ENCODE measurements at regions not wholly inside any gene's neighbourhood (a gene's known extent, or its start where the extent isn't known, plus 50 kb on each side); places are given as distances from the start of the nearest gene placed in this dataset.

DNA sequence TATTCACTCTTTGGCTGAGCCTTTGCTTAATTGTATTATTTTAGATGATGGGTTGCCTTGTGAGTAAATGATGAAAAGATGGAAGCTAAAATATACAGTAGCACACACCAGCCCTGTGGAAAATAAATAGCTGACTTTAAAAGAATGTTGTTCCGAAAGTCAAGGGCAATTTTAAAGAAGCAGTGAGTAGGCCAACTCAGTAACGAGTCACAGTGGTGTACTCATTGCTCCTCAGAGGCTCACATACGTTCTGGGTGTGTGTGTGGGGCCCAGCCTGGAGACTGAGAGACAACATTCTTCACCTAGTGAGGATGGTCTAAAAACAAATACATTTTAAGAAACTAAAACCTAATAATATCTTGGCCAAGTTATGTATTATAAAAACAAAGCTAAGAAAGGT, 640.3 kb downstream of the TRIML1 start:
- no peak overlapping the region for H3K9ac ChIP-seq (ENCODE audit: low read length)
- H3F3A ChIP-seq (ENCODE audit: insufficient read depth, low read length), result no peaks in the 10 kb centered on the region
- no peaks in the 10 kb centered on the region for H3K27me3 ChIP-seq (replicated peaks; ENCODE audit: insufficient read depth, low read length)
- DNase-seq, result no peak
- no peak for TF ChIP-seq EZH2 (optimal IDR thresholded peaks at IDR 0.05; ENCODE audit: low read depth, low read length)
- TF ChIP-seq, protein P1, sequence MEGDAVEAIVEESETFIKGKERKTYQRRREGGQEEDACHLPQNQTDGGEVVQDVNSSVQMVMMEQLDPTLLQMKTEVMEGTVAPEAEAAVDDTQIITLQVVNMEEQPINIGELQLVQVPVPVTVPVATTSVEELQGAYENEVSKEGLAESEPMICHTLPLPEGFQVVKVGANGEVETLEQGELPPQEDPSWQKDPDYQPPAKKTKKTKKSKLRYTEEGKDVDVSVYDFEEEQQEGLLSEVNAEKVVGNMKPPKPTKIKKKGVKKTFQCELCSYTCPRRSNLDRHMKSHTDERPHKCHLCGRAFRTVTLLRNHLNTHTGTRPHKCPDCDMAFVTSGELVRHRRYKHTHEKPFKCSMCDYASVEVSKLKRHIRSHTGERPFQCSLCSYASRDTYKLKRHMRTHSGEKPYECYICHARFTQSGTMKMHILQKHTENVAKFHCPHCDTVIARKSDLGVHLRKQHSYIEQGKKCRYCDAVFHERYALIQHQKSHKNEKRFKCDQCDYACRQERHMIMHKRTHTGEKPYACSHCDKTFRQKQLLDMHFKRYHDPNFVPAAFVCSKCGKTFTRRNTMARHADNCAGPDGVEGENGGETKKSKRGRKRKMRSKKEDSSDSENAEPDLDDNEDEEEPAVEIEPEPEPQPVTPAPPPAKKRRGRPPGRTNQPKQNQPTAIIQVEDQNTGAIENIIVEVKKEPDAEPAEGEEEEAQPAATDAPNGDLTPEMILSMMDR (IDR thresholded peaks at IDR 0.05; ENCODE audit: low read length), result no peak
- TF ChIP-seq EZH2phosphoT487 (IDR thresholded peaks at IDR 0.05; ENCODE audit: low read length), result no peak
- H4K20me1 ChIP-seq (ENCODE audit: insufficient read depth, low read length), result no peaks in the 10 kb centered on the region
- H3K79me2 ChIP-seq (ENCODE audit: low read length), result no peaks in the 10 kb centered on the region
- no peak overlapping the region for H2AFZ ChIP-seq (ENCODE audit: low read length)
- H3K4me3 ChIP-seq (ENCODE audit: low read length), result no peak overlapping the region
- H3K9me3 ChIP-seq (replicated peaks; ENCODE audit: insufficient read depth, low read length), result no peaks in the 10 kb centered on the region
- H3K9me2 ChIP-seq (replicated peaks; ENCODE audit: insufficient read depth, low read length), result no peaks in the 10 kb centered on the region
- no peaks in the 10 kb centered on the region for H3K36me3 ChIP-seq (replicated peaks; ENCODE audit: insufficient read depth, low read length)
- H3K27ac ChIP-seq (ENCODE audit: low read length), result no peak overlapping the region
- no peaks in the 10 kb centered on the region for H3K4me1 ChIP-seq (ENCODE audit: low read length)
- H3K4me2 ChIP-seq (ENCODE audit: low read depth, low read length), result no peak overlapping the region

DNA sequence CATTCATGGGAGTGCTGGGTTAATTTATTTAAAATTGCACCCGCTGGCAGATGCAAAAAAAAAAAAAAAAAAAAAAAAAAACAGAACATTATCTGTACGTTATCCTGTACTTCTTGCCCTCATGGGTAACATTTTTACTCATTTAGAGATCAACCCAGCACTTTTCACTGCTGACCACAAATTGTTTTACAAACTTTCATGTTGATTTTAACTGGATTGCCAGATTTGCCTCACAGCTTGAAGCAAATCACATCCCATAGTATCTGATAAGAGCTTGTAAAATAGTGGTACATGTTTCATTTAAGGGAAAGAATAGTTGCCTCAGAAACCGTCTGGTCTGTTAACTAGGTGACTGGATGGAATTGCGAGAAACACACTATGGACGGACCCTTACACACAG, 640.8 kb downstream of the TRIML1 start:
- Histone ChIP-seq H3K4me1 (ENCODE audit: low read length) (no peaks in the 10 kb centered on the region), H3K4me2 (ENCODE audit: low read depth, low read length) (no peak overlapping the region), H3K4me3 (ENCODE audit: low read length) (no peak overlapping the region), H3K79me2 (ENCODE audit: low read length) (no peaks in the 10 kb centered on the region), H2AFZ (ENCODE audit: low read length) (no peak overlapping the region), H3K27me3 (replicated peaks; ENCODE audit: insufficient read depth, low read length) (no peaks in the 10 kb centered on the region), H3K9me3 (replicated peaks; ENCODE audit: insufficient read depth, low read length) (no peaks in the 10 kb centered on the region), H3K9me2 (replicated peaks; ENCODE audit: insufficient read depth, low read length) (no peaks in the 10 kb centered on the region), H3K27ac (ENCODE audit: low read length) (no peak overlapping the region), H4K20me1 (ENCODE audit: insufficient read depth, low read length) (no peaks in the 10 kb centered on the region), H3F3A (ENCODE audit: insufficient read depth, low read length) (no peaks in the 10 kb centered on the region), H3K9ac (ENCODE audit: low read length) (no peak overlapping the region), H3K36me3 (replicated peaks; ENCODE audit: insufficient read depth, low read length) (no peaks in the 10 kb centered on the region)
- no peak for DNase-seq
- TF ChIP-seq, protein P1 (IDR thresholded peaks at IDR 0.05; ENCODE audit: low read length), result no peak
- TF ChIP-seq EZH2 (optimal IDR thresholded peaks at IDR 0.05; ENCODE audit: low read depth, low read length) (no peak), EZH2phosphoT487 (IDR thresholded peaks at IDR 0.05; ENCODE audit: low read length) (no peak)

DNA sequence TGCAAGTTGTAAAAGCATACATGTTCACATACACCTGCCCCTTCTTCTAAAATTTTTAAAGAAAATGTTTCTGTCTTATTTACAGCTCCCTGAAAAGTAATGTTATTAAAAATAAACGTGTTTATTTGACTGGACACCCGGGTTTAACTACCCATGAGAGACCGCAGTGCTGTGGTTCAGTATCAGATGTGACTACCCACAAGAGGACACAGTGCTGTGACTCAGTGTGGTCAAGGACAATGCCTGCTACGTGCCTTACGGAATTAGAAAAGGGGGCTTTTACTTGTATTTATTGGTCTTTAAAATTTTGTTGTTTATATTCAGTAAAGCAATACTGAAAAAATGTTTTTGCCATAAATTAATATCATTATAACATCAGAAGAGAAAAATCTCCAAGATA, 641.4 kb downstream of the TRIML1 start:
- H3K4me3 ChIP-seq (ENCODE audit: low read length), result no peak overlapping the region
- H3K9ac ChIP-seq (ENCODE audit: low read length), result no peak overlapping the region
- H3K36me3 ChIP-seq (replicated peaks; ENCODE audit: insufficient read depth, low read length), result no peaks in the 10 kb centered on the region
- no peaks in the 10 kb centered on the region for H3K27me3 ChIP-seq (replicated peaks; ENCODE audit: insufficient read depth, low read length)
- no peaks in the 10 kb centered on the region for H4K20me1 ChIP-seq (ENCODE audit: insufficient read depth, low read length)
- no peak for TF ChIP-seq EZH2phosphoT487 (IDR thresholded peaks at IDR 0.05; ENCODE audit: low read length)
- TF ChIP-seq, protein P1 (IDR thresholded peaks at IDR 0.05; ENCODE audit: low read length), result no peak
- no peak for TF ChIP-seq EZH2 (optimal IDR thresholded peaks at IDR 0.05; ENCODE audit: low read depth, low read length)
- no peak overlapping the region for H3K4me2 ChIP-seq (ENCODE audit: low read depth, low read length)
- H3K27ac ChIP-seq (ENCODE audit: low read length), result no peak overlapping the region
- no peaks in the 10 kb centered on the region for H3K9me3 ChIP-seq (replicated peaks; ENCODE audit: insufficient read depth, low read length)
- H3K4me1 ChIP-seq (ENCODE audit: low read length), result no peaks in the 10 kb centered on the region
- H2AFZ ChIP-seq (ENCODE audit: low read length), result no peak overlapping the region
- H3F3A ChIP-seq (ENCODE audit: insufficient read depth, low read length), result no peaks in the 10 kb centered on the region
- no peaks in the 10 kb centered on the region for H3K9me2 ChIP-seq (replicated peaks; ENCODE audit: insufficient read depth, low read length)
- H3K79me2 ChIP-seq (ENCODE audit: low read length), result no peaks in the 10 kb centered on the region
- no peak for DNase-seq
